SH-SY5Y (cell line): ENCODE measurements at regions not wholly inside any gene's neighbourhood (a gene's known extent, or its start where the extent isn't known, plus 50 kb on each side); places are given as distances from the start of the nearest gene placed in this dataset.

Experiments used
- GATA2 ChIP-seq: IDR thresholded peaks from 2 replicates; pipeline ENCODE4 v1.6.1; 2011; ENCODE audit warnings: mild to moderate bottlenecking, low read depth, low read length
- GATA3 ChIP-seq: IDR thresholded peaks from 2 replicates; pipeline ENCODE4 v1.6.1; 2011; ENCODE audit warnings: low read depth, mild to moderate bottlenecking, low read length, moderate library complexity

DNA sequence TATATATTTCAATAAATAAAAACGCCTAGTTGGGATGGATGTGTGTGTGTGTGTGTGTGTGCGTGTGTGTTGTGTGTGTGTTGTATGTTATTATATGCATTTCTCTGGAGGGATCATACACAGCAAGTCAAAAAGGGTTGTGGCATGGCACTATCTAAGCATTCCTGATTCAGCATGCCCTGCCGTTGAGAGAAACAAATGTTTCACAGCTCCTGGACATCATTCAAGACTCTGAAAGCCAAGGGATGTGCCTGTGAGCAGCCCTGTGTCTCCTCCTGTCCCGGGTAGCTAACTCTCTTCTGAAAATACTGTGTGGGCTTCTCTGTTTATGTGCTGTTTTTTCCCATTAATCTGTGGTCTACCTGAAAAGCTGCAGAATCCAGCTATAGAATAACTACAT is 197.9 kb upstream of the SETBP1 start:
- TF ChIP-seq GATA2 (no peak), GATA3 (no peak)
